NCI-H82 (cell line): ENCODE measurements at regions not wholly inside any gene's neighbourhood (a gene's known extent, or its start where the extent isn't known, plus 50 kb on each side); places are given as distances from the start of the nearest gene placed in this dataset.
"Not testable (repeated sequence)": the region's sequence is repeated elsewhere in the genome, so short reads cannot be mapped to it uniquely, and the experiment has no call there.

ENCODE experiments used
- DNase-seq: peaks from one replicate; lab custom pipeline; 2025; lab: John Stamatoyannopoulos, UW

DNA sequence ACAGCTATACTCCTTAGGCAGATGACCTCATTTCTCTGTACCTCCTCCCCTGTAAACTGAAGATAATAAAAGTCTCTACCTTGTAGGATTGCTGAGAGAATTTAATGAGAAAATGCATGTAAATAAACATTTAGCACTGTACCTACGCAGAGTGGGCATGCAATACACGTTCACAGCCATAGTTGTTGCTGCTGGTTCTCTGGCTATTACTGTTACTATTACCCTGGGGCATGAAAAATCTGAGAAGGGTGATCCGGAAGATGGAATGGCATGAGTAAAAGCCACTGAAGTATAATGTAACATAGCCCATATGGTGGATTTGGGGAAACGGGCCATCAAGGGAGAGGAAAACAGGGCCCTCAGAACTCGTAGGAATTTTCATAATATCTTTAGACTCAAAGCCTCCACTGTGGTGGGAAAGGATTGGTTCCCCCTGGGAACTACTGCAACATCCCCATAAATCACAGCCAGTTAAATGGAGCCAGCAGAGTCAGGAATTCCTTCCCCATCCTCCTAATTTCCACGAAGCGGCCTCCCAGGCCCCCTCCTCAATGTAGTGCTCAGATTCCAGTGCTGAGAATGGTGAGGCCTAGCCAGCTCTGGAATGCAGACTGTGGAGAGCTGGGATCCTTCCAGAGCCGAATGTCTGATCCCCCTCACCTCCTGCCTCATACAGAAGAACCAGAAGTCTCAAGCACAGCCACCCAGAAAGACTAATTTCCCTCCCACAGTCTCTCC is 205.3 kb downstream of the MN1 start:
- DNase-seq: no peak

DNA sequence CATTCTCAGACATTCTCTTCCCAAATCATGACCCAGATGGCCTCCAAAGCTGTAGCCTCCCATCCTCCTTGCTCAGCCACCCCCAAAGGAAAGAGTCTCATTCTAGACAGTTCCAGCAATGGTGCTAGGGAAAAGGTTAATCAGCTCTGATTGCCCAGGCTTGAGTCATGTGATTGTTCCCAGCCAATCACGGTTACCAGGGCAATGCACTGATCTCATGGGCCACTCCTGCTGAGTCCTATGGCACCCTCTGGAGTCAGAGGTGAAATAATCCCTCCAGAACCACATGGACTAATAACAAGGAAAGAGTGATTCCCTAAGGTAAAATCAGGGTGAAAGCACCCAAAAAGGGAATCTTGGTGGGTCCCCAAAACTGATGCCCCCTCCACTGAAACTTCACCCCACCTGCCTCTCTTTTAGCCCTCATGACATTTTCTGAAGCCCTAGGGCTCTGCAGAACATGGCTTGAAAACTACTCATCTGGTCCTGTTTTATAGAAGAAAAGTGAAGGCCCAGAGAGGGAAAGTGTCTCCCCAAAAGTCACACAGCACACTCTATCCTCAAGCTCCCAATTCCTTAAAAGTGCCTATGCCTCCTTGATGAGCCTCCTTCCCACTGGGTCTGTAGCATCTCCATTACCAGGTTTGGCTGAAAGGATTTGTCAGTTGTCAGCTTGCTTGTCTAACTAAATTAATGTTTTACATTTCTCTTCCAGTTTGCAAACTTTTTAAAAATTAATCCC is 203.7 kb downstream of the MN1 start:
- peak; percentile 27 for DNase-seq

DNA sequence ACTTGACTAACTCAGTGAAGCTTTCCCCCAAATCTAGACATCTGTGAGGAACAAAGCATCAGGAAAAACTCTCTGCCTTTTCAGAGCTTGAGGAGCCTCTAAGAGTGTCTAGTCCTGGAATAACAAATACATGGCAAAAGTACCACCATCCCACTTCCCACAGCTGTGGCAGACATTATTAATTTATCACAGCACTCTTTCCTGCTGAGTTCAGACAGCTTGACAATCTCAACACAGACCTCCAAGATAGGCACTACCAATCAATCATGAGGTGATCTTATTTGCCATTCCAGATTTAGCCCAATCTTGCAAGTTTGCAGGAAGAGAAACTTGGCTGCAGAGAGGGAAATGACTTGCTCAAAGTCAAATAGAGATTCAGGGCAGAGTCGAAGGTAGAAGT is 202.8 kb downstream of the MN1 start:
- no peak for DNase-seq

DNA sequence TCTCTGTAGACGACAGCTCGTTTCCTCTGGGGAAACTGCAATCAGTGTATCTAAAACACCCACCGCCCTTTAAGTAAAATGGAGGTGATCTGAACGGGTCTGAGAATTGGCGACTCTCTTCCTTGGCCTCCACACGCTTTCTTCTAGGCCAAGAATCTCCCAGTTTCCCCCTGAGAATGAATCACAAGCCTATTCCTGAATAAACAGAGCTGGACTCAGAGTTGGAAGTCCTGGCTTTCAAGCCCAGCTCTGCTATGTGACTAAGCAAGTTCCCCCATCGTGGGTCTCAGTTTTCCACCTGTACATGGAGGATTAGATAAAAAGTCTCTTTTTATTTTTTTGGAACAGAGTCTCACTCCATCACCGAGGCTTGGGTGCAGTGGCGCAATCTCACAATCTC is 200.4 kb downstream of the MN1 start:
- DNase-seq: no peak

DNA sequence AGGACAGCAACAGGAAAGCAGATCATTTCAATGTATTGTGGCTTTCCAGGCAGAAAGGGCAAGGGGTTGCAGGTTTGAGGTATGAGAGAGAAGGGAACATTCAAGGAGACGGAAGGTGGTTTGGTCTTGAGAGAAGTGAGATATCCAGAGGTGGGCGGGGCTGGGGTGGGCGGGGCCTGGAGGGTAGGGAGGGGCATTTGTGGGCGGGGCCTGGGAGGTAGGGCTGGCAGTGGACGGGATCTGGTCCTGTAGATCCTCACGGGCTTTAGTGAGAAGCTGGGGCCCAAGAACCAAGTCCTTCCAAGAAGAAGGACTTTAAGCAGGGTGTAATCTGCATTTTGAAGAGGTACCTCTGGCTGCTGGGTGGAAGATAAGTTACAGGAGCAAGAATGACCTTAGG is 199.2 kb downstream of the MN1 start:
- no peak for DNase-seq

DNA sequence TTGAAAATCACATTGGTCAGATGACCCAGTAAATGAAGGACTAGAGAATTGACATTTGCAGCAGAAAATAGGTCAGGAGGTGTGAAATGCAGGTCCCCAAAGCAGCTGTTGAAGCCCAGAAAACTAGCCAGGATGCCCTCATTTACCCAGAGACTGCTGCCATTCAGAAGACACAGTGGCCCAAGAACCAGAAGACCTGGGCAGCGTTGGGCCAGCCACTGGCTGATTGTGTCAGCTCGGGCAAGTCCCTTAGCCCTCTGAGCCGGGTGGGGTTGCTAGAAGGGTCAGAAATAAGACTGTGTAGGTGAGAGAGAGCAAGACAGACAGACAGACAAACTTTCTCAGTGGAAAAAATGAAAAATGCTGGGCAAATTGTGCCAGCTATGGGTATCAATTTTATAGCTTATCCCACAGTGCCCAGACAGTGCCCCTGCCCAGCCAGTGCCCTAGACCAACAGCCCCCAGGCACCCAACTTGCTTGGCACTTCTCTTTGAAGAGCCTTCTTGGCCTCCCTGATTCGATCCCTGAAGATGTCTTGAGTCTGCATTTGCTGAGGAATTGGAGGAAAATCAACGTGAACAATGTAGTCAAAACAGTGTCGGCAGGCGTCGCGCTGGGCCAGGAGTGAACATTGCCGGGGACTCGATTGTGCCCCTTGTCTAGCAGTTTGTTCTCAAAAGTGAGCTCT is 198.3 kb downstream of the MN1 start:
- DNase-seq: no peak

DNA sequence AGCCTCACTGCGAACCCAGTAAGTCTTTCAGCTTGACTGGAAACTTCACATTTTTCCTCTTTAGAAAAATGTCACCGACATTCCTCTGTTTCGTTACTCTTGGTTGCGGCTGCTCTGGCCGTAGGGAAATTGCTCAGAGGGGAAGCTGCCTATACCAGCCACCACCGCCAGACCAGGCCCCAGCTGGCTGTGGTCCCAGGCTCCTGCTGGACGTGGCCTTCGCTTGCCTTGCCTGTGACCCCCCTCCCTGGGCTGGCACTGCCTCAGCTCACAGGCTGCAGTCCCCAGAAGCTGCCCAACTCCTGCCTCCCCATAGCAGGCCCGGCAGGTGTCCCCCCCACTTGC is 197.8 kb downstream of the MN1 start:
- no peak for DNase-seq

DNA sequence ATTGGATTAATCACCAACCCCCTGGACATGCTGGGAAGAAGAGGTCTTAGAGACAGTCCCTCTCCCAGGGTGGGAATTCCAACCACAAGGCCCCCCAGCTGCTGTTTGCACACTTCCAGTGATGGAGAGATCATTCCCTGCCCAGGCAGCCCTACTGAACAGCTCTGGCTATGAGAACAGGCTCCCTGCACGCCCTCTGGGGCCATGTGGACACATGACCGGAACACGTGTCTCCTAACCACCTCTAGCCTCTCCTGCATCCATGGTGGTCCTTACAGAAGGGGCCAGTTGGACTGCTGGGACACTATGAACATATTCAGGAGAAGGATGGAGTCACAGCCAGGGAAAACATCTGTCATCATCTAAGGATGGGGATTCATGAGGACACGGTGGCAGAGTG is 196.2 kb downstream of the MN1 start:
- no peak for DNase-seq

DNA sequence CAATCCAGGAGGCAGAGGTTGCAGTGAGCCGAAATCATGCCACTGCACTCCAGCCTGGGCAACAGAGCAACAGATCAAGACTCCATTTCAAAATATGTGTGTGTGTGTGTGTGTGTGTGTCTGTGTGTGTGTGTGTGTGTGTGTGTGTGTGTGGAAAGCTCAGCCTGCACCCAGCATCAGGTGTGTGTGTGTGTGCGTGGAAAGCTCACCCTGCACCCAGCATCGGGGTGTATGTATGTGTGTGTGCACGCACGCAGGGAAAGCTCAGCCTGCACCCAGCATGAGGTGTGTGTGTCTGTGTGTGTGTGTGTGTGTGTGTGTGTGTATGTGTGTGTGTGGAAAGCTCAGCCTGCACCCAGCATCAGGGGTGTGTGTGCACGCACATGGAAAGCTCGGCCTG is 193.8 kb downstream of the MN1 start:
- DNase-seq: not testable (repeated sequence)

DNA sequence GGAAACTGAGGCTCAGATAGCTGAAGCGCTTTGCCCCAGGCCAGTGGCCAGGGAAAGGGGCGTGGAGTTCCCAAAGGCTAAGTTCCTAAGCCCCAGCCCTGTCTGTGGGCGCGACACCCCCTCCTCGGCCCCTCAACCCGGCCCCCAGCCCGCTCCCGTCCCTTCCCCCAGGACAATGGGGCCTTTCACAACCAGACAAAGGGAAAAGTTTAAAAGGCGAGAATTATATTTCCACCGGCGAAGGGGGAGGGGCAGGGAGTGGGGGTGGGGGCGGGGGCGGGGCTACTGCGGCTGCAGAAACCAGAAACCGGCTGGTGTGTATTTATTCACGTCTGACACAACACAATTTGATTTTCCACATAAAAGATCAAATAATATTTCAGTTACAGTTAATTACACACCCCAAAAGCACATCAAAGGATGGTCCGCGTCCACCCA is 192.1 kb downstream of the MN1 start:
- DNase-seq: no peak

DNA sequence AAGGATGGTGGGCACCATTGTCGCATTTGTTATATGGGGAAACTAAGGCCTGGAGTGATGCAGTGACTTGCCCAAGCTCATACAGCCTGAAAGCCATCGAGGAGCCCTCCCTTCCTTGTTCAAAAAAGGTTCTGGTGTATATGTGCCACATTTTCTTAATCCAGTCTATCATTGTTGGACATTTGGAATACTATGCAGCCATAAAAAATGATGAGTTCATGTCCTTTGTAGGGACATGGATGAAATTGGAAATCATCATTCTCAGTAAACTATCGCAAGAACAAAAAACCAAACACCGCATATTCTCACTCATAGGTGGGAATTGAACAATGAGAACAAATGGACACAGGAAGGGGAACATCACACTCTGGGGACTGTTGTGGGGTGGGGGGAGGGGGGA is 191.4 kb downstream of the MN1 start:
- not testable (repeated sequence) for DNase-seq

DNA sequence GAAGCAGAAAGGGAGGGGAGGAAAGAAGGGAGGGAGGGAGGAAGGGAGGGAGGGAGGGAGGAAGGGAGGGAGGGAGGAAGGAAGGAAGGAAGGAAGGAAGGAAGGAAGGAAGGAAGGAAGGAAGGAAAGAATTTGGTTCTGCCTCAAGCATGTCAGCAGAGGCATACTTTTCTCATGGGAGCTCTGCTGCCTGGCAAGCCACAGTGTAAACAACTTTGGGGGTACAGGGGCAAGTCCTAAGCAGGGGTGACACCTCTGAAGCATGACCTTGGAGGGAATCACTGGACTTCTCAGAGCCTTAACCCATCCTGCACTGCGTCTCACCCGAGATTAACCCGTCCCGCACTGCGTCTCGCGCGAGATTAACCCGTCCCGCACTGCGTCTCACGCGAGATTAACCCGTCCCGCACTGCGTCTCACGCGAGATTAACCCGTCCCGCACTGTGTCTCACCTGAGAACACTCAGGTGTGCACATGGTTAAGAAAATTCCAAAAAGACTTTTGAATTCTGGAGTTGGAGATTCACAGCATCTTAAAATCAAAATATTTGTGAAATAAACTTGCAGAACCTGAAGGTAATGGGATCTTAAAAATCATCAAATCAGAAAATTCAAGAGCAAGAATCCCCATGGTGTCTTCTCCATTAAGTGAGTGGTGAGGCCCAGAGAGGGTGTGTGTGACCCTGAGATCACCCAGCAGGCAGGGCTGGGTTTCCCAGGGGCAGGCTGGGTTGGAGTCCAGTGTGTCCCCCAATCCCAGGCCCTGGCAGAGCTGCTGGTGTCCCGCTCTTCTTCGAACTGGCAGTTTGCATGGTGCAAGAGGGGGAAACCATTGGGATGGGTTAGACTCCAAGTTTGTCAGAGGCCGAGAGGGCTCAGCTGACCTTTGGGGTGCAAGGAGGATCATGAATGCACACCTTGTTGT is 190.4 kb downstream of the MN1 start:
- DNase-seq: no peak

DNA sequence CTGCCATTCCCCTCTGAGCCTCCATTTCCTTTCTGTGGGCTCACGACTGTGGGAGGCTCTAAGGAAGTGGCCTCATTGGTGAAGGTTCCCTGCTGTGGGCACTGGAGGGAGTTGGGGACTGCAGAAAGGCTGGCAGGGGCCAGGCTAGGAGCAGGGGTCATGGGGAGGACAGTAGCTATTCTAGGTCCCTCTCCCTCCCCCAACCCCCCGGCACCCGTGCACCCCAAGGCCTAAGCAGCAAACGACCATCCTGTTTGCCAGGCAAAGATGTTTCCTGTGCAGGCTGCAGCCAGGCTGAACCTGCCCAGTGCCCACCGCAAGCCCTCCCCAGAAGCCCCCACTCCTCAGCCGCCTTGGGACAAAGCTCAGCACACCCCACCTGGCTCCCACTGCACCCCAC is 189.4 kb downstream of the MN1 start:
- no peak for DNase-seq

DNA sequence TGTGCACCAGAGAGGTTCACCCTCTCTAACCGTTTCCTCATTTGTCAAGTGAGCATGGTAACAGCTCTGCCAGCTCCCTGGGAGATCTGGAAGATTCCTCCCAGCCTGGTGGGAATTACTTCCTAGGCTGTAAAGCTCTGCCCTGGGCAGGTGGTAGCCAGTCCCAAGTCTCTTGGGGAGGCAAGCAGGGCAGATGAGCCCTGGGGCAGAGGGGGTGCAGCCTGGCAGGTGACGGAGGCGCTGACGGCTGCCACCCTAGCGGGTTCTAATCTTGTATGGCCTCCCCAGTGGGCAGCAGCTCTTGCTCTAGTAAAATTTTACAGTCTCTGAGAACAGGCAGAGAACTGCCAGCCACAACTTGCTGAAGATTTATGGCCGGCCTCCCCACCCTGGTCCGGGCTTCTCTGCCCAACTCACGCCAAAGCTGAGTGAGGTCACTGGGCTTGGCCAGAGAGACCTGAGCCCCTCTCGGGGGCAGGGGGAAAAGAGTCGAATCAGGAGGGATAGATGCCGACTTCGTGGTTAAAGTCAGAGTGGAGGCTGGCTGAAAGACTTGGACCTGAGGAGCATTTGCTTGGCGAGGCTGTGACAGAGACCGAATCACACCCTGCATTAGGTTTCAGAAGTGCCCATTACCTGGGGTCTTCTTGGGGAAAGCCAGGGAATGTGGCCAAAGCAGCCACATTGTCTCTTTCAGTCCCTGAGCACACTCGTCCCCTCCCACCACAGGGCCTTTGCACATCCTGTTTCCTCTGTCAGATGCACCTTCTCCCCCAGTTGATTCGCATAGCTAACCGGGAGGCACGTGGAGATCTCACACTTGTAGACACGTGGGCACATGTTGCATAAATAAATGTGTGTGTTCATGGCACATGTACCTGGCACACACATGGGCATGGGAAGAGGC is 188.2 kb downstream of the MN1 start:
- no peak for DNase-seq

DNA sequence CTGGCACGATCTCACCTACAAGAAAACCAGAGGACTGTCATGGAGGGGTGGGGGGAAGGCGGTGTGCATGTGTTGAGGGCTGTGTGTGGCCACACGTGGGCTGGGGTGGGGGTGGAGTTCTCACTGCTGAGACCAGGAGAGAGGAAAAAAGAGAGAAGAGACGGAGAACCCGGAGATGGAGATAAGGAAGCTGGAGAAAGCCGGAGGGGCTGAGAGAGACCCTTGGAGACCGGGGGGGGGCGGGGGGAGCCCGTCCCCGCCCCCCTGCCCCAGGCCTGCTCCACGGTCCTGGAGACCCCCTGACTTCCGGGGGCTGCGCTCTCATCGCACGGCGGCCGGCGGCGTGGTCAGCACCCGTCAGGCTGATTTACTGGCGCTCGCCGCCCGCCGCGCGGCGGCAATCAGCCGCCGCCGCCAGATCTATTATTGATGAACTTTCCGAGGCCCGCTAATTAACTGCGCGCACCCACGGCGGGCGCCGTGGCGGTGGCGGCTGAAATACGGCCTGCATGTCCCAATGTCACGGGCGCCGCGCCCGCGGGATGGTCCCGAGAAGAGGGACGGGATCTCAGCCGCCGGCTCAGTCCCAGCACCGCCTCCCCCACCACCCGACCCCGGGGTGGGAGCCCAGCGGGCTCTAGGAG is 187.4 kb downstream of the MN1 start:
- no peak for DNase-seq

DNA sequence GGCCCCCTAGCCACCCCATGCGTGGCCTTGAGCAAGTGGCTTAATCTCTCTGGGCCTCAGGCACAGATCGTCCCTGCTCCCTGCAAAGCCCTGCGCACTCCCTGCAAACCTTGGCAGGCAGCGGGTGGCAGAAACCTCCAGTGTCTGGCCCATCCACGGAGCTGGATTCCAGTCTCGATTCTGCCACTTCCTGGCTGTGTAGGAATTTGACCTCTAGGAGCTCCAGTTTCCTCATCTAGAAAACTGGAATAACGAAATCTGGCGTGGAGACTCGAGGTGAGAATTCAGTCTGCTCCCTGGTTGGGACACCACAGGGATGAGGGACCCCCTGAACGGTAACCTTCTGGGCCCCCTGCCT is 186.9 kb downstream of the MN1 start:
- DNase-seq: no peak

DNA sequence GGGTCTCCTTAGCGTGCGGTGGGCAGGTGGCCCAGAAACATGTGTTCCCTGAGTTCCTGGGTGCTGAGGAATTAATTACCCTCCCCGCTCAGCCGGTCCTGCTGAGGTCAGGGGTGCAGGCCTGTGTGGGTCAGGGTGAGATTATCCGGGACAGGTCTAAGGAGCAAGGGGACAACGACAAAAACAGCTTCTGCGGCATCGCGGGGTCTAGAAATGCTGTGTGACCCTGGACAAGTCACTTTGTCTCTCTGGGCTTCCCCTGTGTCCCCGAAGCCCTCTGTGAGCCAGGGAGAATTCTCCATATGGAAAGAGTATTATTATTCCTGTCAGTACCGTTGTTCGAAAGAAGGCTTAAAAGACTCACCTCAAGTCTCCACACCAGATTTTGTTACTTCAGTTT is 186.1 kb downstream of the MN1 start:
- DNase-seq: no peak

DNA sequence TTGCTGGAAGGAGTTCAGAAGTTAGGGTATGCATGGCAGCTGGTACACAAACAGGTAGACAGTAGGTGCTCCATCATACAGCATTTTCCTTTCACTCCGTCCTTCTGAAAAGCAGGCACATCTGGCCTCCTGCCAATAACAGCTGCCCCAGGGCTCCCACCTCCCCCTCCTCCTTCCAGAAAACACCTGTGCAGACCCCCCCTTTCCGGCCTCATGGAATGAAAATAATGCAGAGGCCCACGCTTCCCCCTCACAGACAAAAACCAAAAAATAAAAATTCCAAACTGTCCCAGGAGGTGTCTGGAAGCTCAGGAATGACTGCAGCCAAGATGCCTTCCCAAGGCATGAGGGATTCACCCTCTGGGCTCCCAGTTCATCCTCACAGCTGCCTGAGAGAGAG is 185.5 kb downstream of the MN1 start:
- DNase-seq: no peak

DNA sequence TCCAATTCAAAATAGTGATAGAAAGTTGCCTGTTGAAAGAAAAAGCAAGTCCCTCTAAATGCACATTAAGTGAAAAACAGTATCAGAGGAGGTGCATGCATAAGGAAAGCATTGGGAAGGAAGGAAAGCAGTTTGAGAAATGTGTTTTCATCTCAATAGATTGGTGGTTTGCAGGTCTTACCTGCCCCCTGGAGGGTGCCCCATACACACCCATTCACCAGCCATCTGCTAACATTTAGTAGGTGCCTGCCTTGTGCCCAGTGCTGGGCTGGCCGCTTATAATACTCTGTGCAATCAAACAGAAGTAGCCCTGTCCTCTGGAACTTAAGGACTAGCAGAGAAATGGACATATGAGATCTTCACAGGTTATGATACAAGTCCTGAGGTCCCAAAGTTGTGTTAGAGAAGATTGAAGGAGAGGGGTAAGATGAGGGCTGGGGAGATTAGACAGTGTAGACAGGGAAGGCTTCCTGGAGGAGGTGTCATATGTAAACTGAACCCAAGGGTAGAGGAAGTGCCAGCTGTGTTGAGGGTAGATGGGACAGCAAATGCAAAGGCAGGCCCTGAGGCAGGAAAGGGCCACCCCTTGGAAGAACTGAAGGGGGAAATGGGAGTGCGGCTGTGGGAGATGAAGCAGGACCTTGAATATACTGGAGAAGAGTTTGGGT is 184.2 kb downstream of the MN1 start:
- no peak for DNase-seq
